Hepatocyte (in vitro differentiated cells): ENCODE measurements at regions not wholly inside any gene's neighbourhood (a gene's known extent, or its start where the extent isn't known, plus 50 kb on each side); places are given as distances from the start of the nearest gene placed in this dataset.

Experiments
- DNase-seq: peaks from one replicate; pipeline ENCODE4 v3.0.0-alpha.2; 2016; ENCODE audit warnings: low spot score
- H2AFZ ChIP-seq: fragments of 200-600 bp; sonication (generic); 2 replicates; pipeline ENCODE4 v1.6.0; 2016; ENCODE audit warnings: antibody characterized with exemption, mild to moderate bottlenecking
- H3K27ac ChIP-seq: fragments of 200-600 bp; sonication (generic); 2 replicates; pipeline ENCODE4 v1.5.1; 2016; ENCODE audit warnings: mild to moderate bottlenecking
- H3K27me3 ChIP-seq: fragments of 200-600 bp; sonication (generic); 2 replicates; pipeline ENCODE4 v1.6.1; 2016
- H3K36me3 ChIP-seq: fragments of 200-600 bp; sonication (generic); replicated peaks from 2 replicates; pipeline ENCODE4 v1.5.1; 2016; ENCODE audit warnings: low read depth; ENCODE audit not compliant: insufficient read depth
- H3K4me1 ChIP-seq: fragments of 200-600 bp; sonication (generic); 2 replicates; pipeline ENCODE4 v1.5.1; 2016; ENCODE audit warnings: mild to moderate bottlenecking, moderate library complexity; ENCODE audit not compliant: insufficient read depth
- H3K4me2 ChIP-seq: fragments of 200-600 bp; sonication (generic); 2 replicates; pipeline ENCODE4 v1.6.0; 2016
- H3K4me3 ChIP-seq: fragments of 200-600 bp; sonication (generic); 2 replicates; pipeline ENCODE4 v1.5.1; 2016; ENCODE audit warnings: mild to moderate bottlenecking
- H3K79me2 ChIP-seq: fragments of 200-600 bp; sonication (generic); 2 replicates; pipeline ENCODE4 v1.6.0; 2017; ENCODE audit warnings: mild to moderate bottlenecking
- H3K9me2 ChIP-seq: fragments of 200-600 bp; sonication (generic); replicated peaks from 2 replicates; pipeline ENCODE4 v1.6.0; 2017; ENCODE audit warnings: mild to moderate bottlenecking; ENCODE audit not compliant: insufficient read depth
- H3K9me3 ChIP-seq: fragments of 200-600 bp; sonication (generic); 2 replicates; pipeline ENCODE4 v1.5.1; 2016; ENCODE audit warnings: low read depth, mild to moderate bottlenecking
- H4K20me1 ChIP-seq: fragments of 200-600 bp; sonication (generic); 2 replicates; pipeline ENCODE4 v1.6.0; 2016; ENCODE audit warnings: mild to moderate bottlenecking; ENCODE audit not compliant: insufficient read depth, poor library complexity, severe bottlenecking
- EZH2 ChIP-seq: fragments of 200-600 bp; sonication (generic); IDR thresholded peaks from 2 replicates; pipeline ENCODE4 v1.6.1; 2016; ENCODE audit warnings: antibody characterized with exemption, mild to moderate bottlenecking, borderline replicate concordance
- EZH2phosphoT487 ChIP-seq: fragments of 200-600 bp; sonication (generic); IDR thresholded peaks from one replicate; pipeline ENCODE4 v1.6.1; 2018; ENCODE audit warnings: antibody characterized with exemption, mild to moderate bottlenecking, low read depth, moderate library complexity; ENCODE audit not compliant: unreplicated experiment, severe bottlenecking
- WGBS: methylation state at CpG from one replicate; pipeline ENCODE4 v1.1.6; 2016; ENCODE audit warnings: low lambda C conversion rate; ENCODE audit errors: missing lambda C conversion rate; 5-methylcytosine and 5-hydroxymethylcytosine counted together
- TF ChIP-seq, protein P1 (sequence below): fragments of 200-600 bp; sonication (generic); IDR thresholded peaks from 2 replicates; pipeline ENCODE4 v1.5.1; 2016; ENCODE audit warnings: antibody characterized with exemption, mild to moderate bottlenecking; ENCODE audit not compliant: poor library complexity

DNA sequence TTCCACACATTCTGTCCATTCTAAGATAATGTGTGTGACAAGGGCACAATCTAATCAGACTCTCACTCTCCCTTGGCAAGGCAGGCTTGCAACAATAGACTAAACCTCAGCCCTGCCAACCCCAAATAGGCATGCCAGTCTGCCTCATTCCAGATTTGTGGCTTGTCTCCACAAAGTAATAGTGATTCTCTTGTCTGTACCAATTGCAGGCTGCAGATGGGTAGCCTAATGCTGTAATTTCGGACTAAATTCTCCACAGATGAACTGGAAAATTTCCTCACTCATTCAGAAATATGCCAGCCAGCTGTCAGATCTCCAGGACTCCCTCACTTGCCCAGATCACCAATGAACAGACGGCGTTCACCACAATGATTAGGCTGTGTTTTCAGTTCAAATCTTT lies 413.6 kb downstream of the ELAVL2 start:
- no peak overlapping the region for H3K4me2 ChIP-seq
- no peak overlapping the region for H2AFZ ChIP-seq
- no peaks in the 10 kb centered on the region for H3K79me2 ChIP-seq
- TF ChIP-seq EZH2phosphoT487 (no peak), EZH2 (no peak)
- TF ChIP-seq, protein P1, sequence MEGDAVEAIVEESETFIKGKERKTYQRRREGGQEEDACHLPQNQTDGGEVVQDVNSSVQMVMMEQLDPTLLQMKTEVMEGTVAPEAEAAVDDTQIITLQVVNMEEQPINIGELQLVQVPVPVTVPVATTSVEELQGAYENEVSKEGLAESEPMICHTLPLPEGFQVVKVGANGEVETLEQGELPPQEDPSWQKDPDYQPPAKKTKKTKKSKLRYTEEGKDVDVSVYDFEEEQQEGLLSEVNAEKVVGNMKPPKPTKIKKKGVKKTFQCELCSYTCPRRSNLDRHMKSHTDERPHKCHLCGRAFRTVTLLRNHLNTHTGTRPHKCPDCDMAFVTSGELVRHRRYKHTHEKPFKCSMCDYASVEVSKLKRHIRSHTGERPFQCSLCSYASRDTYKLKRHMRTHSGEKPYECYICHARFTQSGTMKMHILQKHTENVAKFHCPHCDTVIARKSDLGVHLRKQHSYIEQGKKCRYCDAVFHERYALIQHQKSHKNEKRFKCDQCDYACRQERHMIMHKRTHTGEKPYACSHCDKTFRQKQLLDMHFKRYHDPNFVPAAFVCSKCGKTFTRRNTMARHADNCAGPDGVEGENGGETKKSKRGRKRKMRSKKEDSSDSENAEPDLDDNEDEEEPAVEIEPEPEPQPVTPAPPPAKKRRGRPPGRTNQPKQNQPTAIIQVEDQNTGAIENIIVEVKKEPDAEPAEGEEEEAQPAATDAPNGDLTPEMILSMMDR: no peak
- WGBS: 99% methylated on average over 3 of the region's 3 CpGs
- no peaks in the 10 kb centered on the region for H3K4me1 ChIP-seq
- no peaks in the 10 kb centered on the region for H3K36me3 ChIP-seq
- no peak overlapping the region for H3K4me3 ChIP-seq
- no peaks in the 10 kb centered on the region for H3K9me2 ChIP-seq
- H3K9me3 ChIP-seq: no peaks in the 10 kb centered on the region
- no peaks in the 10 kb centered on the region for H4K20me1 ChIP-seq
- H3K27me3 ChIP-seq: no peaks in the 10 kb centered on the region
- no peak for DNase-seq
- H3K27ac ChIP-seq: no peak overlapping the region

DNA sequence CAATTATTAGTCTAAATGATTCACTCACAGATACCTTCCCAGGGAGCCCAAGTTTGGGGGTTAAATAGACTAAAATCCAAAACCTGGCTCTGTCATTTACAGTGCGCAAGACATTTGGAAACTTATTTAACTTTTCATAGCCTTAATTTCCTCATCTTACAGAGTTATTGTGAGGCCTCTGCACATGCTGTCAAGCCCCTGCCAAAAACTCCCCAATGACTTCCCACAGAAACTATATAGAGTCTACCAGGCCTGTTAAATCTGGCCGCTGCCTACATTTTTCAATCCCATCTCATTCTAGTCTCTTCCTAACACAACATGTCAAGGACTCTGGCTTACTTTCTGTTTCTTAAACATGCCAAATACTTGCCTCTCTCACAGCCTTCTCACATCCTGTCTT lies 412.5 kb downstream of the ELAVL2 start:
- no peaks in the 10 kb centered on the region for H3K9me2 ChIP-seq
- H3K4me3 ChIP-seq: no peak overlapping the region
- no peak overlapping the region for H3K4me2 ChIP-seq
- no peak for DNase-seq
- H3K79me2 ChIP-seq: no peaks in the 10 kb centered on the region
- 96% methylated on average over 2 of the region's 2 CpGs for WGBS
- no peaks in the 10 kb centered on the region for H3K27me3 ChIP-seq
- no peaks in the 10 kb centered on the region for H4K20me1 ChIP-seq
- no peaks in the 10 kb centered on the region for H3K9me3 ChIP-seq
- TF ChIP-seq EZH2phosphoT487 (no peak), EZH2 (no peak)
- TF ChIP-seq, protein P1: no peak
- no peaks in the 10 kb centered on the region for H3K36me3 ChIP-seq
- H3K27ac ChIP-seq: no peak overlapping the region
- no peak overlapping the region for H2AFZ ChIP-seq
- no peaks in the 10 kb centered on the region for H3K4me1 ChIP-seq

DNA sequence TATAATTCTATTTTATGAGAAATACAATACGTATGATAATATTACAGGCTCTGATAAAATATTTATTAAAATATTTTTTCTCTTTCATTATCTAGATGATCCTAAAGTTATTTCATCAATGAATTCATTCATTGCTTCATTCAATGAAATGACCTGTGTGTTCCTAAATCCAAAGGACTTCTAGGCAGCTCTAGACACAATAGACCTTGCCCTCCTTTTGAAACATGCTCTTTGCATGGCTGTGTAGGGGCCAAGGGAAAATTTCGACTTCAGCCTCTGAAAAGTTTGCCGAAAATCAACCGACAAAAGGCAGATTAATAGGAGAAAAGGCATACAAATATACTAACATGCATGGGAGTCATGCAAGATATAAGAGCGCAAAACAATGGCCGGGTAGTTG lies 402.0 kb downstream of the ELAVL2 start:
- H3K36me3 ChIP-seq: no peaks in the 10 kb centered on the region
- no peak for DNase-seq
- no peaks in the 10 kb centered on the region for H3K9me2 ChIP-seq
- no peaks in the 10 kb centered on the region for H3K4me1 ChIP-seq
- WGBS: 97% methylated on average over 6 of the region's 6 CpGs
- no peak overlapping the region for H3K4me3 ChIP-seq
- no peaks in the 10 kb centered on the region for H3K9me3 ChIP-seq
- TF ChIP-seq EZH2phosphoT487 (no peak), EZH2 (no peak)
- TF ChIP-seq, protein P1: no peak
- H3K27me3 ChIP-seq: no peaks in the 10 kb centered on the region
- no peak overlapping the region for H3K27ac ChIP-seq
- H4K20me1 ChIP-seq: no peaks in the 10 kb centered on the region
- H3K79me2 ChIP-seq: no peaks in the 10 kb centered on the region
- no peak overlapping the region for H3K4me2 ChIP-seq
- no peak overlapping the region for H2AFZ ChIP-seq

DNA sequence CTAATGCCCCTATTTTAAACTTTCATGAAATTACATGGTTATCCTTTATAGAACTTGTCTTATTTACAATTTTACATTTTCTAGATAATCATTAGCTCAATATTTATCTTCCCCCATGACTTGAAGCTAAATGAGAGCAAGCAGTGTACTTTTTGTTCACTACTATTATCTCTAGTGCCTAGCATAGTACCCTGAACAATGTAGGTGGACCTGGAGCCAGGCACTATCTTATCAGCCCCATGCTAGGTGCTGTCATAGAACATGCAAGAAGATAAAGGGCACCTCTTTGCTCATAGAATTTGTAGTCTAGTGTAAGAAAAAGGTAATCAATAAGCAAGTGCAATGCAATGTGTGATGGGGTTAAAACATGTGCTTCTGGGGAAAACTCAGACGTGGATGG lies 399.9 kb downstream of the ELAVL2 start:
- no peaks in the 10 kb centered on the region for H3K9me2 ChIP-seq
- H3K4me3 ChIP-seq: no peak overlapping the region
- H3K9me3 ChIP-seq: no peaks in the 10 kb centered on the region
- H4K20me1 ChIP-seq: no peaks in the 10 kb centered on the region
- H3K4me2 ChIP-seq: peak overlapping the region; percentile 18
- WGBS: 71% methylated on average over 1 of the region's 1 CpG
- H3K27ac ChIP-seq: no peak overlapping the region
- no peaks in the 10 kb centered on the region for H3K79me2 ChIP-seq
- DNase-seq: peak; percentile 6
- TF ChIP-seq, protein P1: no peak
- TF ChIP-seq EZH2: no peak
- no peak for TF ChIP-seq EZH2phosphoT487
- no peak overlapping the region for H2AFZ ChIP-seq
- H3K27me3 ChIP-seq: no peaks in the 10 kb centered on the region
- no peaks in the 10 kb centered on the region for H3K4me1 ChIP-seq
- no peaks in the 10 kb centered on the region for H3K36me3 ChIP-seq
